A172 (cell line): ENCODE measurements at regions not wholly inside any gene's neighbourhood (a gene's known extent, or its start where the extent isn't known, plus 50 kb on each side); places are given as distances from the start of the nearest gene placed in this dataset.

Experiments
- DNase-seq: peaks from one replicate; pipeline ENCODE4 v3.0.0-alpha.2; 2015; ENCODE audit warnings: low spot score

DNA sequence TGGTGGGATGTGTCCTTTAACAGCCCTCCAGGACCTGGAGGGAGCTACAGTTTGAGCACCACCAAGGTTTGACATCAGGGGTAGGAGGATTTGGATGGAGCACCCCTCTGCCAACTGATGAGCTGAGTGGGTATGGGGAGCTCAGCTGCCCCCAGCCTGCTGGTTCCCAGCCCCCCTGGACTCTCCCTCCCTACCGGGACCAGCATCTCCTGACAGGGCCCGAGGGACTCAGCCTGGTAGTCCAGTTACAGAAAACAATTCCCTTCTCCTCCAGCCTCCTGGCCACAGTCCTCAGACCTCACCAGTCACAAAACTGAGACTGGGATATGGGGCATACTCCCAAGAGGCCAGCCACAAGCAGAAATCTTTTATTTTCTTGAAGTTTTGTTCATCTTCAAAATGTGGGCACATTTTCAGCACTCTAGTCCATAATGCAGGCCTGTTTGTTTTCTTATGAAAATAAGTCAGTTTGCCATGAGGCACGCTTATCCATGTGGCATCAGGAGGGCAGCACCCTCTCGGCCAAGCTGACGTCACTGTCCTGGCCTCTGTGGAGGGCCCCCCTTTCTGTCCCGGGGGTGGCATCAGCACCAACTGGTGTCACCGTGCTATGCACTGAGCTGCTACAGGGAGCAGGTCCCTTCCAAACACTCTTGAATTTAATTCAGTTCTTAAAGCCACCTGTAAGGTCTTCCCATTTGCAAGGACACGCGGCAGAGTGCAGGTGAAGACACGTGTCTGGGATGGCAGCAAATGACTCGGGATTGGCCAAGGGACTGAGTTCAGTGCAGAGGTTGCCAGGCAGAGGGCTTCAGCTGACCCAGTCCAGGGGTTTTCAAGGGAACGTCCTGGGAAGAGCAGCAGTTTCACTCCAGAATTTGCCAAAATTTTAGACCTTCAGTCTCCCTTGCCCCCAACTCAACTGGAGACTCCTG lies 187.6 kb downstream of the GADD45G start:
- no peak for DNase-seq

DNA sequence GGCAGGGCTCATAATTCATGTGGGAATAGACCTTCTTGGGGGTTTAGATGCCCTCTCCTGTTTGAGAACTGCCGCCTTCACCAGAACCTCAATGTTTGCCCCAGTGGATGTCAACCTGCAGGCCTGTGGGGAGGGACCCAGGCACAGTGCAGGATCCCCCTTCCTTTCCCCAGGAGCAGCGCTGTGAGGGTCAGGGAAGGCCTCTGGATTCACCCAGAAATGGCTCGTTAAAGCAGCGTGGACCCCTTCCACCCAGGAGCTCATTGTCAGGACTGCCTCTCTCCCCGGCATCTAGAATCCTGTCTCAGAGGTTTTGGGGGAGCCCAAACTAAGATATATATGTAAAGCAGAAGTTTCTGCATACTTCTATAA lies 188.3 kb downstream of the GADD45G start:
- no peak for DNase-seq

DNA sequence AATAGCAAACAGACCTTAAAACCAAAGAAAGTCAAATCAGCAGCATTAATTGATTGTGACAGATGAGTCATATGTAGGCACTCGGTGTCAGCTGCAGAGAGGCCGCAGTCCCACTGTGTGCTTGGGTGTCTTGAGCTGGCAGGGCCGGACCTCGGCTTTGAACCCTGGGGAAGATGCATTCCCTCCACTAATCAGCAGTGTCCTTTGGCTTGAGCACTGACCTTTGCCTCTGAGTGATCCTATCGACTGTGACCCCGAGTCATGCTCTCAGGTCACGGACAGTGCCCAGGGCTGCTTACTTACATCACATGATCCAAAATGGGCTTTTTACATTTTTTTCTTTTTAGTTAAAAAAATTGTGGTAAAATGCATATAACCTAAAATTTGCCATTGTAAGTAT lies 188.7 kb downstream of the GADD45G start:
- DNase-seq, result no peak

DNA sequence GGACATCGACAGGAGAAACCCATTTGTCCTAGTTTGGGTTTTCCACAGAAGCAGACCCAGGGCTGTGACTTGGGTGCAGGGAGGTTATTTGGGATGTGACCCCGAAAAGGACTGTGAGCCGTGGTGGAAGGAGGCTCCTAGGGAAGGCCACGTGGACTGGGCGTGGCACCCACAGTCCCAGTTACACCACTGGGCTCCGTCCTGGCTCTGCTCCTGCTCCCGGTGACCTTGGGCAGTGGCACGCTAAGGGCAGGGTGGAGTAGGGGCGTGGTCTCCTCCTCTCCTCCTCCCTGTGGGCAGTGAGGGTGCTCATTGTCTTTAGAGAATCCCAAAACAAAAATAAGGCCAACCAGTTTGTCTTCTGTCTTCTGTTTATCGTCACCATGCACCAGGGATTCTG lies 190.1 kb downstream of the GADD45G start:
- DNase-seq, result no peak

DNA sequence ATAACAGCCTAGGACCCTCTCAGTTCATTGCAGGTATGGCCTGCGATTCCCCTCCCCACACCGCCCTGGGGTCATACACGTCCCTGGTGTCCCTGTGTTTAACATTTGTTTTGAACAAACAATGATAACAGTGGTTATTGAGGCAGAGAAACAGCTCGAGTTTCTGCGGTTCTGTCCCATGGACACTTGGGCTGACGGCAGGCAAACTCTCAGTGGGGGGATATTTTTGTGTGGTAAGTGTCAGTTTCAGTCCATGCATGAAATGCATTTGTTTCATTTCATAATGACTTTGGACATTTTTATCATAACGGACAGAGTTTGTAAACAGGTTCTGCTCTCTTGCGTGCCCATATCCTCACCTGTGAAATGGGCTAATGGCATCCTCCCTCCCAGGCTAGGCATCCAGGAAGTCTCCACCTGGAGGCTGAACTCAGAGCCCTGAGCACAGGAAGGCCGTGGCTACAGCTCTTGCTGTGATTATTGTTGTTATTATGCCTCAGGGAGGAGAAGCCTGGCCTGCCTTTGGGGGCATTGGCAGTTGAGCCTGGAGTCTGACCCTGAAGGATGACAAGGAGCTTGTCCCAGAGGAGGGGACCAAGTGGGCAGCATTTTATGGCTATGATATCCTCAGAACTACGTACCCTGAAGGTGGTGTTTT lies 190.9 kb downstream of the GADD45G start:
- DNase-seq, result no peak

DNA sequence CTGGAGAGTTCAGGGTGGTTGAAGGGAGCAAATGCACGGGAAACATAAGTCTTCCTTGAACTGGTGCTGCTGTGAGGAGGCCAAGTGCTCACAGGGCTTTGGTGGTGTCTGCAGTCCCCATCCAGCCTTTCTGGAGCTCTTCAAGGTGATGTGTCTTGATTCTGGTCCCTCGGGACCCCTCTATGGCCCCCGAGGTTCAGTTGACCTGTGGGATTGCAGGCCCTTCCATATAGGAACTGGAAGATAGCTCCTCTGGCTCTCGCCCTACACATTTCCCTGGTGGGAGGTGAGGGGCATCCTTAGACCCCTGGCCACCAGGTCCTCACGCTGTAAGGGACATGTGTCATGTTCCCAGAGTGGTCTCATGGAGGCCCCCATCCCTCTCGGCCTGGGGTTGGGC lies 191.8 kb downstream of the GADD45G start:
- DNase-seq, result no peak

DNA sequence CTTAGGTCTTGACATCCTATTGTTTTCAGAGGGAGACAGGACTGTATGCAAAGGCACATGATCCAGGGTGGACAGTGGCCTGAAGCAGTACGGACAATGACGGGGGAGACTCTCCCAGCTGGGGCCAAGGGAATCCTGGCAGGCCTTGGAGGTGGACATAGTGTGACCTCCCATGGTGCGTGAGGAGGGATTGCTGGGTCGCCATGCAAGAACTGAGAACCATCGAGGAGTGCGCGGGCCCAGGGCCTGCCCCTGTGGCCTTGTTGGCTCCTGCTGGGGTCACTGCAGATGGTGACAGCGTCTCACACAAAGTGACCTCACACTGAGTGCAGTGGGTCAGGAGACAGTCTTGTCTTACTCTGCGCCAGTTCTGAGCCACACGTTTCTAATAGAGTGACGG lies 192.4 kb downstream of the GADD45G start:
- no peak for DNase-seq

DNA sequence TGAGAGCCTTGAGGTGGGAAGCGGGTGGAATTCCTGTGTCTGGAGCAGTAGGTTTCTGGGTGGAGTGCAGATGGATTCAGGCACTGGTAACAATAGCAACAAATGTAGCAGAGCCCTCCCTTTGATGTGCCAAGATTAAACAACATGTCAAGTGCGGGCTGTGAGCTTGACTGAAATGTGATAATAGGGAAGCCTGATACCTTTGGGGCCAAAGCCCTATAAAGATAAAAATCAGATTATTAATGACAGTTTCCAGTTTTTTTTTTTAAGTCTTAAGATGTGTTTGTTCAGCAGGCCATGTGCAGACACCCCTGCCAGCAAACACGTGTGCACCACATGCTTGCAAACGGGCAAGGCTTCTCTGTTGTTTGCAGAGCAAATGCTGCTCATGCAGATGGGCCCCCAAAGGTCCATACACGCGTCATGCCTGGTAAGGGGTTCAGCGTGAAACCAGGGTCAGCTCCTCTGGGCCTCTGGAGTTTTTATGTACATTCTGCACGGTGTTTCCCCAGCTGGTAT lies 193.2 kb downstream of the GADD45G start:
- no peak for DNase-seq

DNA sequence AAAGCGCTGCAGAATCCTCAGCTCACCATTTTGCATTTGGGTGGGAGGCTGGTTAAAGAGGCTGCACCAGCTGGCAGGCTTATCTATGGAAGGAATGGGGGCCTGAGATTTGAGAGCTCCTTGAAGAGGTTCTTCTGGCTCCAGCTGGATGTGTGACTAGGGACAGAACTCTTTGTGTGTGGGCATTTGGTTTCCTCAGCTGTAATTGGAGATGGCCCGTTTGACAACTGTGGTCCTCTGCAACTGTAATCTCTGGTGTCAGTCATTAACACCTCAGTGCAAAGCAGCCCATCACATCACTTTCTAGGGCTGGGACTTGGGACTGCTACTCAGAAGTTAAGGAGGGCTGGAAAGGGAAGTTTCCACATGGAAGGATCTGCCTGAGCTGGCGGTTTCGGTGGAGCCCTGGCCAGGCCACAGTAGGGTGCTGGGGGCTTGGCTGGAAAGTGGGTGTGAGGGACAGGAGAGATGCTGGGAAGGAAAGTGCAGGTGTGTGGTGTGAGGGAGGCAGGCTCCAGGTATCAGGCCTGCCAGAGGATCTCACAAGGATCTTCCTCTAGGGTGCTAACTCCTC lies 193.8 kb downstream of the GADD45G start:
- DNase-seq, result no peak

DNA sequence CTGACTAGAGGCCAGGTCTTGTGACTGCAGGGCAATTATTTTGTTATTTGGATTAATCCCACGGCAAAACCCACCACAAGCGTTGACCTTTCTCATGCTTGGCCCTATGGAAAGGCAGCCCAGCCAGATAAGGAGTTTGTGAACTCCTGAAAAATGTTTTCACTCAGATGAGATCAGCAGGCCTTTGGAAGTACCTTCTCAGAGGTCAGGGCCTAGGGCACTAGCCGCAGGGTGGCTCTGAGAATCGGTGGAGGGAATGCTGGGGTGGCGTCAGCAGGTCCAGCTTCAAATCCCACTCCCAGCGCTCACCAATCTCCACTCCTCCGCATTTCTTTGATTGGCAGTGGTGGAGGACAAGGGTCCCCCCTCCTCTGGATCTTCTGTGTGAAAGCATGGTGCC lies 194.4 kb downstream of the GADD45G start:
- DNase-seq, result no peak

DNA sequence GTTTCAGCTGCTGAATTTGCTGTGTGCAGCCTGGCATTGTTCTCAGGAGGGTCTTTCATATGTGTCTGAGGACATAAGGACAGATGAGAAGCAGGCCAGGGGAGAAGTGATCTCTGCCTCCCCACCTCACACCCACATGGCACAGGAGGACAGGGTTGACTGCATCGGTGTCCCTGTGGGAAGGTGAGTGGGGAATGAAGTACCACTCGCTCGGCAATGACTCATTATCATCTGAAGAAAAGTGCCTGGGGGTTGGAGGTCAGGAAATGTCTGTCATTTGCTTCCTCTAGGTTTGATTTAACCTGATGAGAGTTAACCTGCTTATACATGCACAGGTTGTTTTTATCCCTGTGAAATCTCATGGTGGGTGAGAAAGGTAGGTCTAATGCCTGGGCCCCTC lies 195.0 kb downstream of the GADD45G start:
- no peak for DNase-seq

DNA sequence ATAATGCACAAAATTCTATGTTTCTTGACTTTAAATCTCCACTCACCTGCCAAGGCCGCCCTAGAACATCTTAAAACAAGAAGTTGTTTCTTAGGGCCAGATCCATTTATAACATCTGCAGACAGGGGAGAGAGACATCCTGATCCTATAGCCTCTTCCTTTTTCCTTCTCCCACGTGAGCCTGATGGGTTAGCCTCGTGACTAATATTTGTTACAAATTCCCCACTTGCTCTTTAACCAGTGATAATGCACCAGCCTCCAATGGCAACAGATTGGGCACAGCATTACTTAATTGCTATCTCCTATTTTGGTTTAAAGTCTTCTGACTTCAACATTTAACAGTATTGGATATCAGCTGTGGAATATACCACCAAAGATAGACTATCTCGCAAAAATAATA lies 196.5 kb downstream of the GADD45G start:
- DNase-seq, result no peak

DNA sequence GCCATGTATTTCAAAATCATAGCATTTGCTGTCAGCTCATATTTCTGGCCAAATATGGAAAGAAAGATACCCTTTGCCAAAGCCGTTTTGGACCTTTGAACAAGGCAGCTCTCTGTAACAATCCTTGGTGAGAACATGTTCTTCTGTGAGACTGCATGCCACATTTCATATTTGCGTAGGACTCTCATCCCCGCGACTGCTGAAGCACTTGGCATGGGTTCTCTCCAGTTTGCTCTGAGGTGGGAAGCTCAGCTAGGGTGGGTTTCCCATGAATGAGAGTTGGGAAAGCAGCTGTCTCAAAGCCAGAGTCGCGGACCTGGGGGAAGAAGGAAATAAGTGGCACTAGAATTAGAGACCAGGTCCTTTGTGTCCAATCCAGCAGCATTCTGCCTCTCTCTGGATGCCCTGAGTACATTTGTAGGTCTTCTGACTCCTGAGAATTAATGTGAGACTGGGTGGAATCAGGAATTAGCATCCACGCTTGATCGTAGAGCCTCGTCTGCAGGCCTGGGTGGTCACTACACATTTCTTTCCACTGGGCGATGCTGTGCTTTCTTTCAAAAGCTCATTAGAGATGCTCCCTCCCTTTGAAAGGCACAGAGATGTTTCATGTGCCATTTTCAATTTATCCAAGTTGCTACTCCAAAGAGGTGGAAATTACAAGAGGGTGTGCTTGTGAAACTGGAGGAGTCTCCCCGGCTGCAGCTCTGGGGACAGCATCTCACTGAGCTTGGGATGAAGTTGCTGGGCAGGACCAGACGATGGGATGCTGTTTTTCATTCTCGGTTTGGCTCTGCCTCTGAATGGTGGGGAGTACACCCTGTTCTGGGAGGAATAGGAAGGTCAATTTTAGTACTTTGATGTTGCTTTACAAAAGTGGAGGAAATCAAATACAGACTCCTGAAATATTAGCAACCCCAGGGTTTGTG lies 197.2 kb downstream of the GADD45G start:
- DNase-seq, result no peak

DNA sequence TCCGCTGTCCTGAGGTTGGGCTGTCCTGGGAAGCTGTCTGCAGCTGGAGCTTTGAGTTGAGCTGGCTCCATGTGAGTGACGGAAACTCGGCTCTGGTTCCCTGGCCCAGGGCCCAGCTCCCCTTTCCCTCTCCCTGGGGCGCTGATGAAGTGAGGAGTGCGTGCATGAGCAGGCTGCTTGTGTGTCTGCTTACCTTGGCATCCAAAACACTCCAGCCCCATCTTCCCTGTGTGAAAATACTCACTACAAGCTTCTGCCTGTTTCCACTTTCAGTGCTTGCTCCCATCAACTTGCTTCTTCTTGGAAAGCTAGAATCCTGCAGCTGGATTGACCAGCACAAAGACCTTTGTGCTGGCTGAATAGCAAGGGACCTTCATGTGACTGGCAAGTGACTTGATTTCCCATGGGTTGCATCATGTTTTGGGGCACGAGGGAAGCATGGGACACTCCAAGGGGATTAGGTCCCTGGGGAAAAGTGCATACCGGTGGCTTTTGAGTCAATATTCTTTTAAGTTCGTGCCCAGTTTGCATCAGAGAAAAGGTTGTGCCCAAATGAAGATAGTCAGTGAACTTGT lies 198.1 kb downstream of the GADD45G start:
- no peak for DNase-seq

DNA sequence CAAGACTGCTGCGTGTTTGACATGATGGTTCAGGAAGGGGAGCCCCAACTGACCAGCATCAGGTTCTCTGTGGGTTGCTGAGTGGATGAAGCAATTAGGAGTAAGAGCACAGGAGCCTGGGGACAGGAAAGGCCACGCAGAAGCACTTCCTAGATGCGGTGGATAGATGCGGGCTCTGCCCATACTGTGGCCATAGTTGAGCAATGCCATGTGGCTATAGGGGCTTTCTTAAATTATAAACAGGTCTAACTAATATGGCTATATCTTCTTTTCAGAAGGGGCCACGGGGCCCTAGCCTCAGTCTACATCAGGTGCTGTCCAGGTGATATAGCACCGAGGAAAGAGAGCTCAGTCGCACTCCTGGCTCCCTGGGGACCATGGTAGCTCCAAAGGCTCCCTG lies 198.6 kb downstream of the GADD45G start:
- DNase-seq, result no peak

DNA sequence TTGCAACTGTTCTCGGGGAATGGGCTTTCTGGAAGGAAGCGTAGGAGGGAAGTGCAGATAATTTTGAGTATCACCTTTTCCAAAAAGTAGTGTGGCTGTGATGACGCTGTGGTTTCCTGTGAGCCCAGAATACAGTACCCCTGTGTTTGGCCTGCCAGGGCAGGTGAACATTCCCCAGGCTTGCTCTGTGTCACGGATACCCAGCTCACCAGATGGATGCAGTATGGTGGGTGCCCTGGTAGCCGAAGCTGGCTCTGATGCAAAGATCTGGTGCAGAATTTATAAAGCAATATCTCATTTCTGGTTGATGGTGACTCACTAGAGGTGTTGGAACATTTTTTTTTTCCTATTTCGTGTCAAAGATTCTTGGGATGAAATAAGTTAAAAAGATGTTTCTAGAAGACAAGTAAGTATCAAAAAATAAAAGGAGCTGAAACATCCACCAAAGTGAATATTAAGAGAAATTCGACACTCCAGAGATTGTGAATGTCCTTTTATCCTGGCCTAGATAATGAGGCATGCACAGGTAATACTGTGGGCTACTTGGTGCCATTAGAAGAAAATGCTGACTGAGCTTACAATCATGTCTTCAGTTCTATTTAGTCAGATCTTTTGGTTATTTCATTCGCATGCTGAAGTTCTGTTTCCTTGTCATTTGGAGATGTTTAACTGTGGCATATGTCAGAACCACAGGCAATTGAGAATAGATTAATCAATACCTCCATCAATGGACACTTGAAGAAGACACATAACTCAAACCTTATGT lies 200.1 kb downstream of the GADD45G start:
- DNase-seq, result no peak

DNA sequence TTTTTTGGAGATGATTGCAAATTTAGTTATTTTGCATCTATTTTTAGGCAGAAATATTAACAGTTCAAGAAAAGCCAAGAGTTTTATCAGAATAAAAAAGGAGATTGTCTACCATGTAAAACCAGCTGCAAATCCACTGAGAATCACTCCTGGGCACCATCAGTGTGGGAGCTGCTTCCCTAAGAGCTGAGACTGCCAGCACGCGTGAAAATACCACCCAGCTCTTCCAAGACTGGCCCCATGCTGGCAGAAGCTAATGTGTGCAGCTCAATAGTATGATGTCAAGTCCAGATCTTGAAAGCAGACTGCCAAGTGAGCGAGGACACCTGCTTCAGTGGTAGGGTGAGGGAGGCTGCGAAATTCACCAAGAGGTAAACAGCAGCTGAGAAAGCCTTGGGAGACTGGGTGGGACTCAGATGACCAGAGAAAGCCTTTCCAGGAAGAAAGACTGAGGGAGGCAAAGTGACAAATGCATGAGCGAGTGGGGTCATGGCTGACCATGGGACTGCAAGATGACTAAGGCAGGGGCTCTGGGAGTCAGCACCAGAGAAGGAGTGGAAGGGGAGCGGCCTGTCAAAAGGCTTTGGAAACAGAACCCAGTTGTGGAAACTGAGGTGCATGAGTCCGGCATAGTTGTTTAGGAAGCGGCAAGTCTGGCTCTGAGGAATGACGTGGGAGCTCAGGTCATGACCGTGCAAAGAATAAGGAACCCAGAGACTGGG lies 200.9 kb downstream of the GADD45G start:
- no peak for DNase-seq

DNA sequence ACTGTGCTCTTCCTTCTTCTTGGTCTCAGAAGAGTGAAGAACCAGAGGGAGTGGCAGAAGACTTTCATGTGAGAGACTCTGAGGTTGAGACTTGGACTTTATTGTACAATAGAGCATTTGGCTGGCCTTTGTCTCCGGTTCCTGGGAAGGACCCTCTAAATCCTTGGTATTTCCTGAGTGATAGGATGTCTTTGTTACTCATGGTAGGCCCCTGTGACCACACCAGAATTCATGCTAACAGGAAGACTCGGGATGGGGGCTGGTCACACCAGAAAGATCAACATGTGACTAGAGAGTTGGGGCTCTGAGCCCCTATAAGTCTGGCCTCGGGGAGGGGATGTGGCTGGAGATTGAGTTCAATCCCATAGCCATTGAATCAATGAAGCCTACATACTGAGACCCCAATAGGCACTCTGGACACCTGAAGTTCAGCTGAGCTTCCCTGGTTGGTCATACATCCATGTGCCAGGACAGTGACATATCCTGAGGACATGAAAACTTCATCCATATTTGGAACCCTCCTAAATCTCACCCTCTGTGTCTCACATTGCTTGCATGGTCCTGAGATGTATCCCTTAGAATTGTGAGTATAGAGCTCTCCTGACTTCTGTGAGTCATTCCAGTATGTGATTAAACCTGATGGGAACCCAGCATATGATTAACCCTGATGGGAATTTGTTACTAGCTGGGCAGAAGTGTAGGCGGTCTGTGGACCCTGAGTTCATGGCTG lies 201.7 kb downstream of the GADD45G start:
- peak; percentile 33 for DNase-seq

DNA sequence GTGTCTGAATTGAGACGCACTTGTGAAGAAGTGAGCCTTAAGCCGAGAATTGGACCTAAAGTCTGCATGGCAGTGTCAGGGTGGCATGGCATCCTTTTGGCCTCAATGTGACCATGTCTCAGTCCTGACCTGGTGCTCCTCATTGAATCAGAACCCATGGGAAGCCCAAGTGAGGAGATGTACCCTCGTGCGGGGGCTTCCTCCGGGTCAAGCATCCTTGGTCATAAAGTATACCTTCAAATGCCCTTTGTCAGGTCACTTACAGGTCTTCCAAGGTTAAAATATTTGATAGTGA lies 202.2 kb downstream of the GADD45G start:
- no peak for DNase-seq
